ENCODE measurements at regions not wholly inside any gene's neighbourhood (a gene's known extent, or its start where the extent isn't known, plus 50 kb on each side); places are given as distances from the start of the nearest gene placed in this dataset.

- Histone ChIP-seq H3F3A (ENCODE audit: control insufficient read depth, insufficient read depth) (no peaks in the 10 kb centered on the region), H3K4me2 (ENCODE audit: low read length) (no peak overlapping the region), H3K79me2 (ENCODE audit: control insufficient read depth, low read length) (no peaks in the 10 kb centered on the region), H3K4me1 (ENCODE audit: control insufficient read depth, low read length) (peaks cover 4% of the 10 kb centered on the region), H3K27ac (ENCODE audit: low read depth, low read length) (no peak overlapping the region), H3K27me3 (ENCODE audit: control insufficient read depth, low read length) (no peaks in the 10 kb centered on the region), H3K36me3 (ENCODE audit: control insufficient read depth, low read length) (no peaks in the 10 kb centered on the region), H3K4me3 (ENCODE audit: low read length) (no peak overlapping the region), H3K9me3 (ENCODE audit: control insufficient read depth, insufficient read depth, low read length) (no peaks in the 10 kb centered on the region), H4K20me1 (ENCODE audit: control insufficient read depth, insufficient read depth, low read depth, low read length) (no peaks in the 10 kb centered on the region), H3K9me2 (replicated peaks; ENCODE audit: control insufficient read depth, low read length) (no peaks in the 10 kb centered on the region)
- no peak for TF ChIP-seq CTCF (IDR thresholded peaks at IDR 0.05; ENCODE audit: low read depth, low read length, poor library complexity, severe bottlenecking)
- no peak for TF ChIP-seq EZH2phosphoT487 (IDR thresholded peaks at IDR 0.05; ENCODE audit: borderline replicate concordance, low read length)
These were observed 158.5 kb downstream of the SHOX start for GRCh38 chrX:789096-789495.

- Histone ChIP-seq H3K9me2 (replicated peaks; ENCODE audit: control insufficient read depth, low read length) (no peaks in the 10 kb centered on the region), H3K4me1 (ENCODE audit: control insufficient read depth, low read length) (peaks cover 4% of the 10 kb centered on the region), H3K9me3 (ENCODE audit: control insufficient read depth, insufficient read depth, low read length) (no peaks in the 10 kb centered on the region), H3K79me2 (ENCODE audit: control insufficient read depth, low read length) (no peaks in the 10 kb centered on the region), H3K27ac (ENCODE audit: low read depth, low read length) (no peak overlapping the region), H3K27me3 (ENCODE audit: control insufficient read depth, low read length) (no peaks in the 10 kb centered on the region), H3K4me3 (ENCODE audit: low read length) (no peak overlapping the region), H3K4me2 (ENCODE audit: low read length) (no peak overlapping the region), H3F3A (ENCODE audit: control insufficient read depth, insufficient read depth) (no peaks in the 10 kb centered on the region), H3K36me3 (ENCODE audit: control insufficient read depth, low read length) (no peaks in the 10 kb centered on the region), H4K20me1 (ENCODE audit: control insufficient read depth, insufficient read depth, low read depth, low read length) (no peaks in the 10 kb centered on the region)
- no peak for TF ChIP-seq CTCF (IDR thresholded peaks at IDR 0.05; ENCODE audit: low read depth, low read length, poor library complexity, severe bottlenecking)
- TF ChIP-seq EZH2phosphoT487 (IDR thresholded peaks at IDR 0.05; ENCODE audit: borderline replicate concordance, low read length), result no peak
These were observed 155.9 kb downstream of the SHOX start for GRCh38 chrX:786441-786881.

- Histone ChIP-seq H3K9me2 (replicated peaks; ENCODE audit: control insufficient read depth, low read length) (no peaks in the 10 kb centered on the region), H3K79me2 (ENCODE audit: control insufficient read depth, low read length) (no peaks in the 10 kb centered on the region), H3K27me3 (ENCODE audit: control insufficient read depth, low read length) (no peaks in the 10 kb centered on the region), H3F3A (ENCODE audit: control insufficient read depth, insufficient read depth) (no peaks in the 10 kb centered on the region), H4K20me1 (ENCODE audit: control insufficient read depth, insufficient read depth, low read depth, low read length) (no peaks in the 10 kb centered on the region), H3K4me1 (ENCODE audit: control insufficient read depth, low read length) (peaks cover 4% of the 10 kb centered on the region), H3K4me2 (ENCODE audit: low read length) (no peak overlapping the region), H3K36me3 (ENCODE audit: control insufficient read depth, low read length) (no peaks in the 10 kb centered on the region), H3K9me3 (ENCODE audit: control insufficient read depth, insufficient read depth, low read length) (no peaks in the 10 kb centered on the region), H3K4me3 (ENCODE audit: low read length) (no peak overlapping the region), H3K27ac (ENCODE audit: low read depth, low read length) (no peak overlapping the region)
- TF ChIP-seq EZH2phosphoT487 (IDR thresholded peaks at IDR 0.05; ENCODE audit: borderline replicate concordance, low read length), result no peak
- no peak for TF ChIP-seq CTCF (IDR thresholded peaks at IDR 0.05; ENCODE audit: low read depth, low read length, poor library complexity, severe bottlenecking)
These were observed 154.2 kb downstream of the SHOX start for GRCh38 chrX:784829-785228.

Measured in DOHH2 (cell line).